Uterus (tissue), 2 donors: ENCODE measurements at regions not wholly inside any gene's neighbourhood (a gene's known extent, or its start where the extent isn't known, plus 50 kb on each side); places are given as distances from the start of the nearest gene placed in this dataset.

Experiments used
- CTCF ChIP-seq, 4 experiments: fragments of 200-600 bp in 2 of 4; fragments of 450-650 bp in 2 of 4; sonication (generic) in 2 of 4; IDR thresholded peaks; one replicate each; pipeline ENCODE4 v1.5.1; 2016 to 2019; ENCODE audit warnings: antibody characterized with exemption in 4 of 4, mild to moderate bottlenecking in 2 of 4, moderate library complexity in 1 of 4
- POLR2A ChIP-seq, 2 donors: fragments of 450-650 bp; IDR thresholded peaks; one replicate each; pipeline ENCODE4 v1.6.1; 2016; ENCODE audit warnings: antibody characterized with exemption in 2 of 2, mild to moderate bottlenecking in 1 of 2, moderate library complexity in 1 of 2

GRCh38 chr4:104756837-104757236 is 262.1 kb upstream of the CXXC4 start:
- TF ChIP-seq CTCF (IDR thresholded peaks at IDR 0.05) (no peak), POLR2A (IDR thresholded peaks at IDR 0.05) (no peak)
